ENCODE measurements at regions not wholly inside any gene's neighbourhood (a gene's known extent, or its start where the extent isn't known, plus 50 kb on each side); places are given as distances from the start of the nearest gene placed in this dataset.

GRCh38 chr14:38065106-38065762, 142.5 kb upstream of the SSTR1 start:
- no peaks in the 10 kb centered on the region for H3K4me1 ChIP-seq (ENCODE audit: control insufficient read depth, insufficient read depth, low read length)
- H3K27ac ChIP-seq (ENCODE audit: insufficient read depth, low read depth, low read length, poor library complexity, severe bottlenecking) = no peak overlapping the region
- no peak overlapping the region for H3K4me3 ChIP-seq (ENCODE audit: insufficient read depth, low read depth, low read length)
- peaks cover 5% of the 10 kb centered on the region for H3K9me3 ChIP-seq (ENCODE audit: control insufficient read depth, low read length)
- 91 to 92% methylated on average over 6 of the region's 6 CpGs for WGBS, 2 experiments
- no peaks in the 10 kb centered on the region for H3K27me3 ChIP-seq (ENCODE audit: control insufficient read depth, insufficient read depth, low read length, poor library complexity, severe bottlenecking)
- no peaks in the 10 kb centered on the region for H3K36me3 ChIP-seq (ENCODE audit: control insufficient read depth, insufficient read depth, low read length)

GRCh38 chr14:38070061-38070588, 137.6 kb upstream of the SSTR1 start:
- Histone ChIP-seq H3K36me3 (ENCODE audit: control insufficient read depth, insufficient read depth, low read length) (no peaks in the 10 kb centered on the region), H3K9me3 (ENCODE audit: control insufficient read depth, low read length) (no peaks in the 10 kb centered on the region), H3K27ac (ENCODE audit: insufficient read depth, low read depth, low read length, poor library complexity, severe bottlenecking) (no peak overlapping the region), H3K27me3 (ENCODE audit: control insufficient read depth, insufficient read depth, low read length, poor library complexity, severe bottlenecking) (no peaks in the 10 kb centered on the region), H3K4me3 (ENCODE audit: insufficient read depth, low read depth, low read length) (no peak overlapping the region), H3K4me1 (ENCODE audit: control insufficient read depth, insufficient read depth, low read length) (no peaks in the 10 kb centered on the region)
- WGBS, 2 experiments = 78 to 89% methylated on average over 2 of the region's 2 CpGs

- H3K4me3 ChIP-seq (ENCODE audit: insufficient read depth, low read depth, low read length) = no peak overlapping the region
- no peaks in the 10 kb centered on the region for H3K9me3 ChIP-seq (ENCODE audit: control insufficient read depth, low read length)
- H3K36me3 ChIP-seq (ENCODE audit: control insufficient read depth, insufficient read depth, low read length) = no peaks in the 10 kb centered on the region
- H3K27me3 ChIP-seq (ENCODE audit: control insufficient read depth, insufficient read depth, low read length, poor library complexity, severe bottlenecking) = no peaks in the 10 kb centered on the region
- no peaks in the 10 kb centered on the region for H3K4me1 ChIP-seq (ENCODE audit: control insufficient read depth, insufficient read depth, low read length)
- 97% methylated on average over 3 of the region's 4 CpGs; no CpG with 5 or more reads in 1 of the 2 experiments for WGBS, 2 experiments
- no peak overlapping the region for H3K27ac ChIP-seq (ENCODE audit: insufficient read depth, low read depth, low read length, poor library complexity, severe bottlenecking)
Observed at GRCh38 chr14:38073641-38074040, 134.1 kb upstream of the SSTR1 start.

GRCh38 chr14:38074081-38074480, 133.6 kb upstream of the SSTR1 start:
- WGBS, 2 experiments = 84 to 89% methylated on average over 1 of the region's 1 CpG
- Histone ChIP-seq H3K36me3 (ENCODE audit: control insufficient read depth, insufficient read depth, low read length) (no peaks in the 10 kb centered on the region), H3K27ac (ENCODE audit: insufficient read depth, low read depth, low read length, poor library complexity, severe bottlenecking) (no peak overlapping the region), H3K9me3 (ENCODE audit: control insufficient read depth, low read length) (no peaks in the 10 kb centered on the region), H3K4me1 (ENCODE audit: control insufficient read depth, insufficient read depth, low read length) (no peaks in the 10 kb centered on the region), H3K4me3 (ENCODE audit: insufficient read depth, low read depth, low read length) (no peak overlapping the region), H3K27me3 (ENCODE audit: control insufficient read depth, insufficient read depth, low read length, poor library complexity, severe bottlenecking) (no peaks in the 10 kb centered on the region)

- H3K27ac ChIP-seq (ENCODE audit: insufficient read depth, low read depth, low read length, poor library complexity, severe bottlenecking) = no peak overlapping the region
- 82 to 87% methylated on average over 2 of the region's 2 CpGs for WGBS, 2 experiments
- H3K36me3 ChIP-seq (ENCODE audit: control insufficient read depth, insufficient read depth, low read length) = no peaks in the 10 kb centered on the region
- H3K4me3 ChIP-seq (ENCODE audit: insufficient read depth, low read depth, low read length) = no peak overlapping the region
- no peaks in the 10 kb centered on the region for H3K4me1 ChIP-seq (ENCODE audit: control insufficient read depth, insufficient read depth, low read length)
- H3K9me3 ChIP-seq (ENCODE audit: control insufficient read depth, low read length) = no peaks in the 10 kb centered on the region
- no peaks in the 10 kb centered on the region for H3K27me3 ChIP-seq (ENCODE audit: control insufficient read depth, insufficient read depth, low read length, poor library complexity, severe bottlenecking)
Observed at GRCh38 chr14:38074754-38075153, 132.9 kb upstream of the SSTR1 start.

- no peaks in the 10 kb centered on the region for H3K9me3 ChIP-seq (ENCODE audit: control insufficient read depth, low read length)
- H3K4me3 ChIP-seq (ENCODE audit: insufficient read depth, low read depth, low read length) = no peak overlapping the region
- 78 to 94% methylated on average over 3 of the region's 3 CpGs for WGBS, 2 experiments
- H3K36me3 ChIP-seq (ENCODE audit: control insufficient read depth, insufficient read depth, low read length) = no peaks in the 10 kb centered on the region
- no peaks in the 10 kb centered on the region for H3K4me1 ChIP-seq (ENCODE audit: control insufficient read depth, insufficient read depth, low read length)
- H3K27ac ChIP-seq (ENCODE audit: insufficient read depth, low read depth, low read length, poor library complexity, severe bottlenecking) = no peak overlapping the region
- H3K27me3 ChIP-seq (ENCODE audit: control insufficient read depth, insufficient read depth, low read length, poor library complexity, severe bottlenecking) = no peaks in the 10 kb centered on the region
Observed at GRCh38 chr14:38078393-38078792, 129.3 kb upstream of the SSTR1 start.

GRCh38 chr14:38079268-38079667, 128.4 kb upstream of the SSTR1 start:
- no peak overlapping the region for H3K4me3 ChIP-seq (ENCODE audit: insufficient read depth, low read depth, low read length)
- H3K9me3 ChIP-seq (ENCODE audit: control insufficient read depth, low read length) = no peaks in the 10 kb centered on the region
- H3K27ac ChIP-seq (ENCODE audit: insufficient read depth, low read depth, low read length, poor library complexity, severe bottlenecking) = no peak overlapping the region
- 86% methylated on average over 1 of the region's 1 CpG; no CpG with 5 or more reads in 1 of the 2 experiments for WGBS, 2 experiments
- H3K4me1 ChIP-seq (ENCODE audit: control insufficient read depth, insufficient read depth, low read length) = no peaks in the 10 kb centered on the region
- H3K36me3 ChIP-seq (ENCODE audit: control insufficient read depth, insufficient read depth, low read length) = no peaks in the 10 kb centered on the region
- no peaks in the 10 kb centered on the region for H3K27me3 ChIP-seq (ENCODE audit: control insufficient read depth, insufficient read depth, low read length, poor library complexity, severe bottlenecking)

- no peaks in the 10 kb centered on the region for H3K27me3 ChIP-seq (ENCODE audit: control insufficient read depth, insufficient read depth, low read length, poor library complexity, severe bottlenecking)
- WGBS, 2 experiments = 82 to 100% methylated on average over 1 of the region's 1 CpG
- H3K27ac ChIP-seq (ENCODE audit: insufficient read depth, low read depth, low read length, poor library complexity, severe bottlenecking) = no peak overlapping the region
Observed at GRCh38 chr14:38079886-38080285, 127.8 kb upstream of the SSTR1 start.

GRCh38 chr14:38080696-38081095, 127.0 kb upstream of the SSTR1 start:
- Histone ChIP-seq H3K4me3 (ENCODE audit: insufficient read depth, low read depth, low read length) (no peak overlapping the region), H3K27me3 (ENCODE audit: control insufficient read depth, insufficient read depth, low read length, poor library complexity, severe bottlenecking) (no peaks in the 10 kb centered on the region), H3K9me3 (ENCODE audit: control insufficient read depth, low read length) (no peaks in the 10 kb centered on the region), H3K36me3 (ENCODE audit: control insufficient read depth, insufficient read depth, low read length) (no peaks in the 10 kb centered on the region), H3K27ac (ENCODE audit: insufficient read depth, low read depth, low read length, poor library complexity, severe bottlenecking) (no peak overlapping the region), H3K4me1 (ENCODE audit: control insufficient read depth, insufficient read depth, low read length) (no peaks in the 10 kb centered on the region)
- 93 to 100% methylated on average over 1 to 2 of the region's 2 CpGs for WGBS, 2 experiments

More at GRCh38 chr14:38079886-38080285, 127.8 kb upstream of the SSTR1 start:
- Histone ChIP-seq H3K9me3 (ENCODE audit: control insufficient read depth, low read length) (no peaks in the 10 kb centered on the region), H3K4me1 (ENCODE audit: control insufficient read depth, insufficient read depth, low read length) (no peaks in the 10 kb centered on the region), H3K36me3 (ENCODE audit: control insufficient read depth, insufficient read depth, low read length) (no peaks in the 10 kb centered on the region), H3K4me3 (ENCODE audit: insufficient read depth, low read depth, low read length) (no peak overlapping the region)

GRCh38 chr14:38083039-38083438, 124.7 kb upstream of the SSTR1 start:
- no peaks in the 10 kb centered on the region for H3K9me3 ChIP-seq (ENCODE audit: control insufficient read depth, low read length)
- no peaks in the 10 kb centered on the region for H3K36me3 ChIP-seq (ENCODE audit: control insufficient read depth, insufficient read depth, low read length)
- 67 to 71% methylated on average over 1 of the region's 1 CpG for WGBS, 2 experiments
- no peaks in the 10 kb centered on the region for H3K4me1 ChIP-seq (ENCODE audit: control insufficient read depth, insufficient read depth, low read length)
- H3K27me3 ChIP-seq (ENCODE audit: control insufficient read depth, insufficient read depth, low read length, poor library complexity, severe bottlenecking) = no peaks in the 10 kb centered on the region
- no peak overlapping the region for H3K4me3 ChIP-seq (ENCODE audit: insufficient read depth, low read depth, low read length)
- no peak overlapping the region for H3K27ac ChIP-seq (ENCODE audit: insufficient read depth, low read depth, low read length, poor library complexity, severe bottlenecking)
